HG03103 (cell line): ENCODE measurements at regions not wholly inside any gene's neighbourhood (a gene's known extent, or its start where the extent isn't known, plus 50 kb on each side); places are given as distances from the start of the nearest gene placed in this dataset.

Source experiments
- ATAC-seq: cut with Tn5 transposase; IDR thresholded peaks from one replicate; pipeline ENCODE4 v1.9.1; 2021; ENCODE audit warnings: low read depth; ENCODE audit not compliant: unreplicated experiment

DNA sequence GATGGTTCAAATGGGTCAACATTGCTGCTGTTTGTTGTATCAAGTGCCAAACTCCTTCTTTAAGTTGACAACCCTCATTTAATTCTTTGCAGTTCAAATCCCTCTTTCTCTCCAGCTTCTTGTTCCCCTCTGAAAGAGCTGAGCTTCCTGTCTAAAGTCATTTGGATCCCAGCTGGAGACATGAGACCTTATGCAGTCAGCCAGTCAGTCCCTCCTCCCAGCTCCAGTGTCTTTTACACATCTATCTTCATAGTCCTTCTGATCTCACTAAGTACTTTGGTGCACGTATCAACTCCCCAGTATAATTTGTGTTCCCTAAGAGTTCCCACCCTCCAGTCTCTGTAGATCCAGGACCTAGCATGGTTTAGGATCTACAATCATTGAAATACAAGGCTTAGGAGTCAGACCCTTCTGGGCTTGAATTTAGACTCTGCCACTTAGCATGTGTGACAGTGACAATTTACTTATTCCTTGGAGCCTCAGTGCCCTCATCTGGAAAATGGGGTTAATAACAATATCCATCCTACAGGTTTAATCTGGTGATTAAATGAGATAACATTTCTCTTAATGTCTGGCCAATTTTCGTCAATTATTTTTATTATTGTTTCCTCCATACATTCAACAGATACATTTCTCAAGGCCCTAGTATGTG is 102.8 kb upstream of the SEMA6D start:
- no peak for ATAC-seq

DNA sequence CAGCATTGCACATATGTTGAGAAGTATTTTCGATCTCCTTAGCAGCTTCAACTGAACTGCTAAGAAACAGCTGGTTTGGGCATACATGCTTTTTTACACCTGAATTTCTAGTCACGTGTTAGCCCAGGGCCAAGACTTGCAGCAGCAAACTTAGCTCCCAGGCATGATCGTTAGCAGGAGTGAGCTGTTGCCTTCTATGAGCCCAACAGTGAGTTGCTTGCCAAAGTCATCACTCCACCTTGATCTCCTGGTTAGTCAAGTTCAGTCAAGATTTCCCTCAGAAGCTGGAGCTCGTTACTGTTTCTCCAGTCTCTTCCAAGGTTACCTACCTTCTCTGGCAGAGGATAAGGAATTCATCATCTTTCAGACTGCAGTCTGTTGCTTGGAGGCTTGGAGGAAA is 100.4 kb upstream of the SEMA6D start:
- ATAC-seq, result no peak

- no peak for ATAC-seq
Measured at GRCh38 chr15:47618241-47618640, 99.1 kb upstream of the SEMA6D start.

DNA sequence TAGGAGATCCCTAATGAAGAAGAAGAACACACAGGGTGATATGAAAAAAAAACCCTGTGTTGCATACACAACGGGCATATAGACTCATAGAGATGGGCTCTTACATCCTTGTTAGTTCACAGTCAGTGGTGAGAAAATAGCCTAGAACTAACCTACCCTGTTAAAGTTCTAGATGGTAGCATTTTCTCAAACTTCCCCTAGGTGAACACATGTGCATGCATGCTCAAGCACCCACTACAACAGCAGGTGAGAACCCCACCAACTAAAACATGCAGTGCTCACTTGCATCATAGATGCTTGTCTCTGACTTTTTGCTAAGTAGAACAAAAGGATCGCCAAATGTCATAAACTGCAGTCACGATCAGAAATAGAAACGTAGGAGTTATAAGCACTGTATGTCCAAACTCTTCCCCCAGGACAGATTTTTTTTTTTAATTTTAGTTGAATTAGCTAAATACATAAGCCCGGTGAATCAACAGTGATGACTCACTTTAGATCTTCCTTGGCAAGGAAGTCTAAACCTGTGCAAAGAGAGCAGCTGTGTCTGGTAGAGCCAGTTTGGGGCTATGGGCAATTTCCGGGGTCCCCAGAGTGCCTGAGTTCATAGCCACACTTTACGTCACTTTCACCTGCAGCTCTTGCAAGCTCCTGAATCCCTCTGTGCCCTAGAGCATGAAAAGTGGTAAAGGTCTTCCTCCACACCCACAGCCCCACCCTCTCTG is 96.2 kb upstream of the SEMA6D start:
- no peak for ATAC-seq

DNA sequence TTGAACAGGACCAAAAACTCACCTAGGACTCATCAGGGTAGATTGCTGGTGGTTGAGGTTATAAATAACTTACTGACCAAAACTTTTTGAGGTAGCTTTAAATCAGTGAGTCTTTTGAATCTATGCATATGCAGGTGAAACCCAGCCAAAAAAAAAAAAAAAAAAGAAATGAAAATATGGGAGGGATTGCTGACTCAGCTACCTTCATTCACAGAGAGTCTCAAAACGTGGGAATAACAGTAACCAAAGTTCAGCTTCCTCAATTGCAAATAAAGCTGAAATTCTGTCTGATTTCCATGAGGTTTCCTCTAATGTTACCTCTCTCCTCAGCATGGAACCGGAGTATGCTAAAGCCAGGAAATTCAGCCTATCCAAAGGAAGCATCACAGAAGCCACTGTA is 95.2 kb upstream of the SEMA6D start:
- ATAC-seq, result no peak

DNA sequence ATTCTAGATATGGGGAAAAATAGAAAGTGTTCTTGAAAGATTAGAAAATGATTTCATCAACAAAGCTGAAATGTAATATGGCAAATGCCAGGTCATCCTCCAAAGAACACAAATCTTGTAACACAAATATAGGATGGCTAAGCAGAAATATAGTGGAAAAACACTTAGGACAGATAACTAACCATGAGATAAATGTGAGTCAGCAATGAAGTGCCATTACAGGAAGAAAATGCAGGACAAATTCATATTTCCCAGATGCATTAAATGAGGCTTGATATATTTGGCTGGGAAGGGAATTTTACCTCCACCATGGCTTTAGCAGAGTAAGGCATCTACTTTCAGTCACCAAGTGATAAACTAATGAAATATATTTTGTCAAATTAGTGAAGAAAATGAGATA is 92.8 kb upstream of the SEMA6D start:
- ATAC-seq, result no peak

GRCh38 chr15:47639042-47639441 is 78.3 kb upstream of the SEMA6D start:
- no peak for ATAC-seq

DNA sequence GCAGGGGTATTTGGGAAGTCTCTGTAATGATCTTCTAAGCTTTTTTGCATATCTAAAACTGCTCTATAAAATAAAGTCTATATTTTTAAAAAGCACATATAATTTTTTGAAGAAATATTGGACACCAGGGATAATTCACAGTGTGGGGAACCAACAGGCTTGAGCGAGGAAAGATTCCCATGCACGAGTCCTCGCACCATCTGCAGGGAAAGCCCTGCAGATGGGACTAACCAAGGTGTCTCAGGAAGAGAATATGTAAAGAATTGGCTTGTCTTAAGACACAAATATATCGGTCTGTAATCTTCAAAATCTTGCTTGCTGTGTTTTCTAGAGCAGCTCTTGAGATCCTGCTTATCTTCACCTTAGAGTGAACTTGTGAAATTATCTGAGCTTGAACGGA is 77.2 kb upstream of the SEMA6D start:
- ATAC-seq, result no peak

- no peak for ATAC-seq
Measured at GRCh38 chr15:47640901-47641300, 76.4 kb upstream of the SEMA6D start.

- no peak for ATAC-seq
Measured at GRCh38 chr15:47644722-47645121, 72.6 kb upstream of the SEMA6D start.

- ATAC-seq, result no peak
Measured at GRCh38 chr15:47650564-47650963, 66.7 kb upstream of the SEMA6D start.

DNA sequence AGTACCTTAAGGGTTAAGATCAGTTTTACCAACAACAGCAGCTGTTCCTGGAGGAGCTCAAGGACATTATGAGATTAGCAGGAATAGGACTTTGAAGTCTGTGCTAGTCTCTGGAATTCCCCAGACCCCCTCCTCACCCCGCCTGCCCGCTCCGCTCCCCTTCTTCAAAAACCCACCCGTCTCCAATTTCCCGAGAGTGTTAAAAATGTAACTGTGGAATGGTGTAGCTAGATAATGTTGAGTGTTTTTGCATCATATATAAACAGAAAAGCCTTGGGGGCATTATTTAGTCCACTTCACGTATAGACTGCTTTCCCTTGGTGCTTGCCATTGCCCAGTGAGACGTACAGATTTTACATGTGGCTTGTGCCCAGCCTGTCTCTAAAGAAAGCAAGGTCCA is 65.0 kb upstream of the SEMA6D start:
- no peak for ATAC-seq

GRCh38 chr15:47652844-47653243 is 64.5 kb upstream of the SEMA6D start:
- no peak for ATAC-seq

- no peak for ATAC-seq
Measured at GRCh38 chr15:47661661-47662180, 55.6 kb upstream of the SEMA6D start.

DNA sequence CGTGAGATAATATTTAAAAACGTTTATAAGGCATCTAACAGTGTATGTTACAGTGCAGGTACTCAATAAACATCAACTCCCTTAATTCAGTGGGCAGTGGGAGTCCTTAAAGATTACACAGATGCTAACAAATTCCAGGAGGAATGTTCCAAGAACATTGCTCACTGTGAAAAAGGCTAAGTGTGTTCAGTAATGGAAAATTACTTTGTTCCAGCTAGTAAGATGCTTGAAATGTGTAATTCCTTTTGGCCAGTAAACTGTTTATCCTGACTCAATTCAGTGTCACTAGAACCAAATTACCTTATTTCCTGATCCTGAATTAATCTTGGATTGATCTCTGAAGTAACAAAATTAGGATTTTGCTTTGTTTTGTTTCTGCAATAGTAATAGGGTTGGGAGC is 54.2 kb upstream of the SEMA6D start:
- ATAC-seq, result no peak
